SU-DHL-6 (cell line): ENCODE measurements at regions not wholly inside any gene's neighbourhood (a gene's known extent, or its start where the extent isn't known, plus 50 kb on each side); places are given as distances from the start of the nearest gene placed in this dataset.

Source experiments
- CTCF ChIP-seq: fragments of 200-600 bp; sonication (generic); IDR thresholded peaks from one replicate; pipeline ENCODE4 v1.5.1; 2017; ENCODE audit warnings: antibody characterized with exemption, mild to moderate bottlenecking, low read length, moderate library complexity; ENCODE audit not compliant: insufficient read depth, poor library complexity, severe bottlenecking
- EZH2phosphoT487 ChIP-seq: fragments of 200-600 bp; sonication (generic), shearing (Covaris generic); conservative IDR thresholded peaks from 2 replicates; pipeline ENCODE4 v1.6.1; 2018; ENCODE audit warnings: mild to moderate bottlenecking, antibody characterized with exemption, low read length, moderate library complexity, mixed read lengths

- TF ChIP-seq CTCF = no peak
- no peak for TF ChIP-seq EZH2phosphoT487
Observed at GRCh38 chr5:99122976-99123375, 194.2 kb upstream of the CHD1 start.
